ENCODE measurements at regions not wholly inside any gene's neighbourhood (a gene's known extent, or its start where the extent isn't known, plus 50 kb on each side); places are given as distances from the start of the nearest gene placed in this dataset.

DNA sequence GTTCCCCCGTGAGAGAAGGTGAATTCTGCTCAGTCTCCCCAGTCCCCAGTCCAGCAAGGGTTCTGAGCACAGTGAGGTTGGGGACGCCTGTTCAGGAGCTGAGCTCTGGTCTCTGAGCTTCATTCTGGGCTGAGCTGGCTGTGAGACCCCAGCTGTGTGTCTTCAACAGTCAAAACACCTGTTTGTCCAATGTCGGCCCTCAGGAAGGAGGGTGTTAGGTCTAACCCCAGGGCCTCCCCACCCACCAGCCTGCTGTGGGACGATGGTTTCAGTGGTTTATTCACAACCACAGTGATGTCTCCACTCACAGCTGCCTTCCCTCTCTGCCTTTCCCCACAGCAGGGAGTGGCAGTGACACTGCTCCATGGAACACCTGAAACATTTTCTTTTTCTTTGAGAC, 1282.9 kb downstream of the TBC1D22A start:
- ATAC-seq = no peak
- POLR2A ChIA-PET = no interaction called here
- BruUV-seq (replicated peaks) = no TSS peak
- TF ChIP-seq, protein P1, sequence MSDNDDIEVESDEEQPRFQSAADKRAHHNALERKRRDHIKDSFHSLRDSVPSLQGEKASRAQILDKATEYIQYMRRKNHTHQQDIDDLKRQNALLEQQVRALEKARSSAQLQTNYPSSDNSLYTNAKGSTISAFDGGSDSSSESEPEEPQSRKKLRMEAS (IDR thresholded peaks at IDR 0.05) = no peak
- TF ChIP-seq EZH2 (IDR thresholded peaks at IDR 0.05) (no peak), POLR2AphosphoS5 (IDR thresholded peaks at IDR 0.05; ENCODE audit: low read depth, low read length) (no peak), SIN3A (IDR thresholded peaks at IDR 0.05; ENCODE audit: low read depth) (no peak), ATF3 (IDR thresholded peaks at IDR 0.05) (no peak), EZH2phosphoT487 (IDR thresholded peaks at IDR 0.05; ENCODE audit: borderline replicate concordance) (no peak), RAD21 (IDR thresholded peaks at IDR 0.05; ENCODE audit: low read depth) (no peak), ZBTB33 (IDR thresholded peaks at IDR 0.05; ENCODE audit: extremely low read depth, insufficient replicate concordance, low read length) (no peak), SRF (IDR thresholded peaks at IDR 0.05; ENCODE audit: low read depth) (no peak), ZFX (IDR thresholded peaks at IDR 0.05) (no peak), CEBPB (IDR thresholded peaks at IDR 0.05; ENCODE audit: low read depth) (no peak), SP1 (IDR thresholded peaks at IDR 0.05; ENCODE audit: low read depth) (no peak), ZNF274 (IDR thresholded peaks at IDR 0.05; ENCODE audit: low read depth, low read length) (no peak), TCF7L2 (IDR thresholded peaks at IDR 0.05; ENCODE audit: borderline replicate concordance, extremely low read depth, insufficient read depth, insufficient read length) (no peak)
- TF ChIP-seq, protein P2, sequence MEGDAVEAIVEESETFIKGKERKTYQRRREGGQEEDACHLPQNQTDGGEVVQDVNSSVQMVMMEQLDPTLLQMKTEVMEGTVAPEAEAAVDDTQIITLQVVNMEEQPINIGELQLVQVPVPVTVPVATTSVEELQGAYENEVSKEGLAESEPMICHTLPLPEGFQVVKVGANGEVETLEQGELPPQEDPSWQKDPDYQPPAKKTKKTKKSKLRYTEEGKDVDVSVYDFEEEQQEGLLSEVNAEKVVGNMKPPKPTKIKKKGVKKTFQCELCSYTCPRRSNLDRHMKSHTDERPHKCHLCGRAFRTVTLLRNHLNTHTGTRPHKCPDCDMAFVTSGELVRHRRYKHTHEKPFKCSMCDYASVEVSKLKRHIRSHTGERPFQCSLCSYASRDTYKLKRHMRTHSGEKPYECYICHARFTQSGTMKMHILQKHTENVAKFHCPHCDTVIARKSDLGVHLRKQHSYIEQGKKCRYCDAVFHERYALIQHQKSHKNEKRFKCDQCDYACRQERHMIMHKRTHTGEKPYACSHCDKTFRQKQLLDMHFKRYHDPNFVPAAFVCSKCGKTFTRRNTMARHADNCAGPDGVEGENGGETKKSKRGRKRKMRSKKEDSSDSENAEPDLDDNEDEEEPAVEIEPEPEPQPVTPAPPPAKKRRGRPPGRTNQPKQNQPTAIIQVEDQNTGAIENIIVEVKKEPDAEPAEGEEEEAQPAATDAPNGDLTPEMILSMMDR (IDR thresholded peaks at IDR 0.05 in 2 of 3, conservative IDR thresholded peaks at IDR 0.05 in 1 of 3; ENCODE audit: borderline replicate concordance in 1 of 3, insufficient read depth in 1 of 3, low read depth in 2 of 3, low read length in 2 of 3) = no peak
- no peak for DNase-seq (ENCODE audit: low read depth, low spot score)
- Histone ChIP-seq H4K20me1 (ENCODE audit: insufficient read depth) (no peaks in the 10 kb centered on the region), H3K4me3 (replicated peaks in 1 of 2; ENCODE audit: low read depth in 1 of 2, low read length in 2 of 2) (no peak overlapping the region), H3K79me2 (ENCODE audit: insufficient read depth, low read length) (no peaks in the 10 kb centered on the region), H3K9me3 (ENCODE audit: control insufficient read depth in 1 of 2, insufficient read depth in 1 of 2, low read depth in 1 of 2, low read length in 2 of 2) (no peaks in the 10 kb centered on the region; a peak in 1 of 4 replicates), H3K27me3 (ENCODE audit: insufficient read depth, low read length) (0 out of 2 replicates have a peak, but pooled peaks cover 4% of the 10 kb centered on the region), H3K36me3 (ENCODE audit: control insufficient read depth in 1 of 2, insufficient read depth in 2 of 2, low read length in 2 of 2) (no peaks in the 10 kb centered on the region), H3K9me2 (ENCODE audit: insufficient read depth) (no peaks in the 10 kb centered on the region), H2AFZ (ENCODE audit: low read depth, low read length, poor library complexity, severe bottlenecking) (no peak overlapping the region), H3K27ac (ENCODE audit: low read depth, low read length) (no peak overlapping the region), H3K4me2 (ENCODE audit: low read length) (no peak overlapping the region), H3K4me1 (ENCODE audit: control insufficient read depth in 1 of 2, insufficient read depth in 2 of 2, low read length in 2 of 2) (no peaks in the 10 kb centered on the region), H3K9ac (ENCODE audit: low read length) (no peak overlapping the region)
- RAD21 ChIA-PET (ENCODE audit: low non-redundant PET in 1 of 2, low total read pairs in 2 of 2, uncharacterized antibody in 2 of 2, unreplicated experiment in 2 of 2) = no interaction called here
- CTCF ChIA-PET = no interaction called here
- intact Hi-C loops (cut with micrococcal nuclease) = no loop called here
